ENCODE measurements at regions not wholly inside any gene's neighbourhood (a gene's known extent, or its start where the extent isn't known, plus 50 kb on each side); places are given as distances from the start of the nearest gene placed in this dataset.

DNA sequence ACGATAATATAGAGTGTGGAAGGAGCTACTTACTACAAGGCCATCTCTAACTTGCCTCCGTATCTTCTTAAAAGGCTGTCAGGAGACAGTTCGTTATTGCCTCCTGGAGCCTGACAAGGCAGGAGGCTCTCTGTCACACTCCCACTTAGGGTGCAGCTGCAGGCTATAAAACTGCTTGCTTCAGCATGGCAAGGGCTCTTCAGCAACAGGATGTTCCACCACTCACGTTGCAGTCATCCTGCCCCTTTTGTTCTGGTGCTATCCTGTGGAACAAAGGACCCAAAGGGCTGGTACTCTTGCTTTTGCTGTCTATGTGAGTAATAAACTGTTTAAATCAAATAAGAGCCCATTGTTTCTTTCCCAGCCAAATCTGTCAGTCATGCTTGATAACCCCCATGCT, 508.9 kb downstream of the NTRK2 start:
- H3K4me1 ChIP-seq (ENCODE audit: insufficient read depth, insufficient read length): no peaks in the 10 kb centered on the region
- TF ChIP-seq ZNF274 (IDR thresholded peaks at IDR 0.05; ENCODE audit: low read depth, low read length) (no peak), YY1 (IDR thresholded peaks at IDR 0.05; ENCODE audit: insufficient read depth, insufficient read length) (no peak), SUZ12 (IDR thresholded peaks at IDR 0.05; ENCODE audit: extremely low read depth, insufficient read depth, insufficient read length) (no peak)

DNA sequence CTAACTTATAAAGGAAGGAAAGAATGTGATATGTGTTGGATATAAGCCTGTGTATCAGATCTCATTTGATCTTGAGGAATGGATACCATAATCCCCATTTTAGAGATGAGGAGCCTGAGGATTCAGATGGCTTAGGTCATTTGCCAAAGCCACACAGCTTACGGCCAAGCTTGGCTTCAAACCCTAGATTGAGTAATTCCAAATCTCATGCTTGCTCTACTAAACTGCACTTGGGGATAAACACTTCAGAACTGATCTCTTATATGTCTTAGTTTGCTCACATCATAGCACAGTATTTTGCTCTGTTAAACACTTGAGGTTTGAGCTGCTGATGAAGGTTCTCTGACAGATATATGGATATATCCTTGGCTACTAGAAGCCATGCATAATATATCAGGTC, 504.4 kb downstream of the NTRK2 start:
- TF ChIP-seq SUZ12 (IDR thresholded peaks at IDR 0.05; ENCODE audit: extremely low read depth, insufficient read depth, insufficient read length): no peak
- TF ChIP-seq YY1 (IDR thresholded peaks at IDR 0.05; ENCODE audit: insufficient read depth, insufficient read length): no peak
- no peak for TF ChIP-seq ZNF274 (IDR thresholded peaks at IDR 0.05; ENCODE audit: low read depth, low read length)
- H3K9ac ChIP-seq (ENCODE audit: insufficient read length, low read depth): no peak overlapping the region
- H3K9me3 ChIP-seq (ENCODE audit: insufficient read depth, low read length): peaks cover 9% of the 10 kb centered on the region; the same call in 1 of the 2 replicates
- no peaks in the 10 kb centered on the region for H3K36me3 ChIP-seq (ENCODE audit: insufficient read depth, insufficient read length, low read length)
- no peak for DNase-seq (ENCODE audit: low read depth, low spot score)
- H3K4me1 ChIP-seq (ENCODE audit: insufficient read depth, insufficient read length): no peaks in the 10 kb centered on the region
- no peaks in the 10 kb centered on the region for H3K27me3 ChIP-seq (ENCODE audit: insufficient read depth, insufficient read length)
- no peak overlapping the region for H3K4me3 ChIP-seq (ENCODE audit: insufficient read length, low read depth)

More for the DNA sequence above, 508.9 kb downstream of the NTRK2 start:
- no peak for DNase-seq (ENCODE audit: low read depth, low spot score)
- Histone ChIP-seq H3K9ac (ENCODE audit: insufficient read length, low read depth) (no peak overlapping the region), H3K9me3 (ENCODE audit: insufficient read depth, low read length) (no peaks in the 10 kb centered on the region), H3K27me3 (ENCODE audit: insufficient read depth, insufficient read length) (no peaks in the 10 kb centered on the region), H3K36me3 (ENCODE audit: insufficient read depth, insufficient read length, low read length) (no peaks in the 10 kb centered on the region), H3K4me3 (ENCODE audit: insufficient read length, low read depth) (no peak overlapping the region)

DNA sequence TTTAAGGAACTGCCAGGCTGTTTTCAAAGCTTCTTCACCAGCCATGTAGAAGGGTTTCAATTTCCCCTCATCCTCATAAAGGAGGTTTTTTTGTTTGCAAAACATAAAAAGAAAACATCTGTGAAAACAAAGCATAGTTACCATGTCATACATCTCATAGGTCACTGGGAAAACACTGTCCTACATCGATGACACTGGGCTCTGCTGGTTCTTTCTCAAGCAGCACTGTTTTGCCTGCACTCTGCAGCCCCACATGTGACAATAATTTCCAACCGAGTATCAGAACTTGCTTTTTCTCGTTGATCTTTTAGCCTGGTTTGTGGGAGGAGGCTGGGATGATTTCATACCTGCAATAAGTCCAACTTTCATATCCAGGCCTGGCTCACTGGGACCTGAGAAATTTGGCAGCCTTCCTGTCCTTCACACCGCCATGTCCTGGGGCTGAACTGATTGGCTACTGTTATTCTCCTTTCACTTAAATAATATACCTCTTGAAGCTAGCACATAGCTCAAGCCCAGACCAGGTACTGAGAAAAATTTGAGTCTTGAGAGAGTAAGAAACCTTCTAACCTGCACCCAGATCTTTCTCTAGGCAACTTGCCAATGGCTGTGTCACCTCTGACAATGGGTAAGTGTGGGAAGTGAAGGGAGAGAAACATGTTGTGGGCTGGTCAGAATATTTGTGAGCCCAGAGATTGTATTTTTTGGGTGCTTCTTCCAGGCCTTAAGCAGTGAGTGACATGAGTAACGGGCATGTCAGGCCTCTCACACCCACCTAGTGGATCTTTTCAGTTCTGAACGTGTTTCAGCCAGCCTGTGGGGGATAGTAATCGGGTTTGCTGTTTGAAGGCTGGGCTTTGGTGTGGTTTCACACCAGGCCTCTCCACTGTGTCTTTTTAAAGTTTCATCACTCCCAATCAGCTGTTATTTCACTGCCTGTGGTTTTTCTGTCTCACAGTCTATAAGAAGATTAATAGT, 502.8 kb downstream of the NTRK2 start:
- no peak overlapping the region for H3K4me3 ChIP-seq (ENCODE audit: insufficient read length, low read depth)
- no peak for DNase-seq (ENCODE audit: low read depth, low spot score)
- no peak overlapping the region for H3K9ac ChIP-seq (ENCODE audit: insufficient read length, low read depth)
- H3K27me3 ChIP-seq (ENCODE audit: insufficient read depth, insufficient read length): no peaks in the 10 kb centered on the region
- H3K4me1 ChIP-seq (ENCODE audit: insufficient read depth, insufficient read length): no peaks in the 10 kb centered on the region
- H3K9me3 ChIP-seq (ENCODE audit: insufficient read depth, low read length): peaks cover 12% of the 10 kb centered on the region; the same call in 1 of the 2 replicates
- TF ChIP-seq SUZ12 (IDR thresholded peaks at IDR 0.05; ENCODE audit: extremely low read depth, insufficient read depth, insufficient read length) (no peak), YY1 (IDR thresholded peaks at IDR 0.05; ENCODE audit: insufficient read depth, insufficient read length) (no peak), ZNF274 (IDR thresholded peaks at IDR 0.05; ENCODE audit: low read depth, low read length) (no peak)
- H3K36me3 ChIP-seq (ENCODE audit: insufficient read depth, insufficient read length, low read length): no peaks in the 10 kb centered on the region

DNA sequence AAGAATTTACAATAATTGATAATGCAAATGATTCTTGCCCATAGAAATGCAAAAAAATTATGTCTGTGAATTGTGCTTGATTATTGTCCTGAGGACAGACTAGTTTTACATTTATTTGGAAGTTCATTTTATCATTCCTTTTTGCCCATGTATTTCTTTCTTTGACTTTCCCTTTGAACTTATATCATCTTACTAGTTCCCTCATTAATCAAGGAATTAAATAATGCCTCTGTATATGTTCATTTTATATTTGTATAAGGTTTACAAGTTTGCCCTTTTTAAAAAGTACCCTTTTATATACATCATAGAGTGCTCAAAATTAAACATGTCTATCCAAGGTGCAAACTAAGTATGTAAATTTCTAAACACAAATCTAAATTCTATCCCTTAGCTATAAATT, 501.6 kb downstream of the NTRK2 start:
- Histone ChIP-seq H3K4me3 (ENCODE audit: insufficient read length, low read depth) (no peak overlapping the region), H3K4me1 (ENCODE audit: insufficient read depth, insufficient read length) (no peaks in the 10 kb centered on the region), H3K9ac (ENCODE audit: insufficient read length, low read depth) (no peak overlapping the region), H3K27me3 (ENCODE audit: insufficient read depth, insufficient read length) (no peaks in the 10 kb centered on the region), H3K9me3 (ENCODE audit: insufficient read depth, low read length) (peaks cover 12% of the 10 kb centered on the region; the same call in 1 of the 2 replicates), H3K36me3 (ENCODE audit: insufficient read depth, insufficient read length, low read length) (no peaks in the 10 kb centered on the region)
- TF ChIP-seq YY1 (IDR thresholded peaks at IDR 0.05; ENCODE audit: insufficient read depth, insufficient read length): no peak
- no peak for TF ChIP-seq ZNF274 (IDR thresholded peaks at IDR 0.05; ENCODE audit: low read depth, low read length)
- no peak for TF ChIP-seq SUZ12 (IDR thresholded peaks at IDR 0.05; ENCODE audit: extremely low read depth, insufficient read depth, insufficient read length)
- no peak for DNase-seq (ENCODE audit: low read depth, low spot score)

DNA sequence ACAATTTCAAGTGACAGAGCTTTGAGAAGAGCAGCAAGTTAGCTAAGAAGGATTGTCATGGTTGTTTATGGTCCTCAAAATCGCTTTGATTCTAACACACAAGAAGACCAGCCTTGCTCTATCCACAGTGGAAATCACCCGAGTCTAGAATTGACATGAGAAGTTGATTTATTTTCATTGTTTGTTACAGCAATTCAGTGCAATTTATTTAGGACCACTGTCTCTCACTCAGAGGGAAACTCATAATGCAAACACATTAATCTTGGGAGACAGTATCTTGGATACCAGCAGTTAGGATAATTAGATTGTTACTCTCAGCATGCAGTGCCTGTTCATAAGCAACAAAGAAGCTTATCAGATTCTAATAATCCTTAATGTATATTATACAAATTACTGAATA, 498.9 kb downstream of the NTRK2 start:
- TF ChIP-seq SUZ12 (IDR thresholded peaks at IDR 0.05; ENCODE audit: extremely low read depth, insufficient read depth, insufficient read length) (no peak), ZNF274 (IDR thresholded peaks at IDR 0.05; ENCODE audit: low read depth, low read length) (no peak), YY1 (IDR thresholded peaks at IDR 0.05; ENCODE audit: insufficient read depth, insufficient read length) (no peak)
- Histone ChIP-seq H3K9me3 (ENCODE audit: insufficient read depth, low read length) (peaks cover 12% of the 10 kb centered on the region; the same call in 1 of the 2 replicates), H3K36me3 (ENCODE audit: insufficient read depth, insufficient read length, low read length) (no peaks in the 10 kb centered on the region), H3K9ac (ENCODE audit: insufficient read length, low read depth) (no peak overlapping the region), H3K27me3 (ENCODE audit: insufficient read depth, insufficient read length) (no peaks in the 10 kb centered on the region), H3K4me1 (ENCODE audit: insufficient read depth, insufficient read length) (no peaks in the 10 kb centered on the region), H3K4me3 (ENCODE audit: insufficient read length, low read depth) (no peak overlapping the region)
- DNase-seq (ENCODE audit: low read depth, low spot score): no peak

DNA sequence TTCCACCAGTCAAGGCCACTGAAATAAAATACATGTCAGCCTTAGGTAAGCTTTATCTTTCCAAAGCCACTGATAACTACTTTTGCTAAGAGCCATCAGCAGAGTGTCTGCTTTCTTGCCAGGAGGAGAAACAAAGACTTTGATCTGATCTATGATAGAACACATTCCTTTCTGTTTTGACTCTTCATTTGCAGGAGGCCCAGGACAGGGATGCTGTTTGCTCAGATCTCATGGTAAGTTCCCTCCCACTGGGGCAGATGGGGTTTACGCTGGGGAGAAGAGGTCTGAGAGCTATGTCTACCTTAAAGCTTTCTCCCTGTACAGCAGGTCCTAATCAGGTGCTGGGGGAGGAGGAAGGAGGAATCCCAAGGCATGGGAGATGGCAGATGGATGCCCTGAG, 497.6 kb downstream of the NTRK2 start:
- no peak for TF ChIP-seq YY1 (IDR thresholded peaks at IDR 0.05; ENCODE audit: insufficient read depth, insufficient read length)
- TF ChIP-seq ZNF274 (IDR thresholded peaks at IDR 0.05; ENCODE audit: low read depth, low read length): no peak
- no peak for TF ChIP-seq SUZ12 (IDR thresholded peaks at IDR 0.05; ENCODE audit: extremely low read depth, insufficient read depth, insufficient read length)
- Histone ChIP-seq H3K4me3 (ENCODE audit: insufficient read length, low read depth) (no peak overlapping the region), H3K9ac (ENCODE audit: insufficient read length, low read depth) (no peak overlapping the region), H3K27me3 (ENCODE audit: insufficient read depth, insufficient read length) (no peaks in the 10 kb centered on the region), H3K36me3 (ENCODE audit: insufficient read depth, insufficient read length, low read length) (no peaks in the 10 kb centered on the region), H3K4me1 (ENCODE audit: insufficient read depth, insufficient read length) (no peaks in the 10 kb centered on the region), H3K9me3 (ENCODE audit: insufficient read depth, low read length) (peaks cover 12% of the 10 kb centered on the region; the same call in 1 of the 2 replicates)
- DNase-seq (ENCODE audit: low read depth, low spot score): no peak

DNA sequence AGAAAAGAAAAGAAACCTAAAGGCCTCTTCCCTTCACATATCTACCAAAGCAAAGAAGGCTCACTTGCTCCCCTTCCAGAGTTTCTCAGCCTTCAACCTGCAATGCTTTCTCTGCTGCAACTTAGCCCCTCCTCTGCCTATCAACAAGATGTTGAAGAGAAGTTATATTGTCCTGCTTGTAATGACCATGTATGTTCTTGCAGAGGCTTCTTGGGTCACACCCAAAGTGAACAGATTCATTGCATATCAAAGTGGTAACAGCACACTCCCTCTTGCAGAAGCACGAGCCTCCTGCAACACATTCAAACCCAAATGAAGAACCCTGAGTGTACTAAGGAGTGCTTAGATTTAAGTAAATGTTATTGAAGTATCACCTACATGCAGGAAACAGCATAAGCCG, 494.3 kb downstream of the NTRK2 start:
- H3K27me3 ChIP-seq (ENCODE audit: insufficient read depth, insufficient read length): no peaks in the 10 kb centered on the region
- H3K4me3 ChIP-seq (ENCODE audit: insufficient read length, low read depth): no peak overlapping the region
- H3K9me3 ChIP-seq (ENCODE audit: insufficient read depth, low read length): peaks cover 2% of the 10 kb centered on the region; the same call in 1 of the 2 replicates
- H3K4me1 ChIP-seq (ENCODE audit: insufficient read depth, insufficient read length): no peaks in the 10 kb centered on the region
- TF ChIP-seq SUZ12 (IDR thresholded peaks at IDR 0.05; ENCODE audit: extremely low read depth, insufficient read depth, insufficient read length) (no peak), YY1 (IDR thresholded peaks at IDR 0.05; ENCODE audit: insufficient read depth, insufficient read length) (no peak), ZNF274 (IDR thresholded peaks at IDR 0.05; ENCODE audit: low read depth, low read length) (no peak)
- no peak for DNase-seq (ENCODE audit: low read depth, low spot score)
- no peaks in the 10 kb centered on the region for H3K36me3 ChIP-seq (ENCODE audit: insufficient read depth, insufficient read length, low read length)
- H3K9ac ChIP-seq (ENCODE audit: insufficient read length, low read depth): no peak overlapping the region

Measured in NT2/D1 (cell line).